Smooth muscle cell (in vitro differentiated cells): ENCODE measurements at regions not wholly inside any gene's neighbourhood (a gene's known extent, or its start where the extent isn't known, plus 50 kb on each side); places are given as distances from the start of the nearest gene placed in this dataset.

Experiments used
- DNase-seq: peaks from one replicate; lab custom pipeline; 2025; ENCODE audit not compliant: unreplicated experiment; lab: John Stamatoyannopoulos, UW
- H2AFZ ChIP-seq: fragments of 200-600 bp; sonication (generic); 2 replicates; pipeline ENCODE4 v1.6.0; 2016; ENCODE audit warnings: antibody characterized with exemption, low read depth, mild to moderate bottlenecking
- H3F3A ChIP-seq: fragments of 200-600 bp; sonication (generic); 2 replicates; pipeline ENCODE4 v1.6.0; 2017; ENCODE audit warnings: antibody characterized with exemption, low read depth
- H3K27ac ChIP-seq: fragments of 200-600 bp; sonication (generic); 2 replicates; pipeline ENCODE4 v1.5.1; 2016; ENCODE audit warnings: low read depth, mild to moderate bottlenecking
- H3K27me3 ChIP-seq: fragments of 200-600 bp; sonication (generic); 2 replicates; pipeline ENCODE4 v1.6.1; 2016; ENCODE audit warnings: low read depth, mild to moderate bottlenecking
- H3K36me3 ChIP-seq: fragments of 200-600 bp; sonication (generic); 2 replicates; pipeline ENCODE4 v1.5.1; 2016; ENCODE audit warnings: low read depth
- H3K4me1 ChIP-seq: fragments of 200-600 bp; sonication (generic); 2 replicates; pipeline ENCODE4 v1.5.1; 2016; ENCODE audit warnings: low read depth
- H3K4me2 ChIP-seq: fragments of 200-600 bp; sonication (generic); 2 replicates; pipeline ENCODE4 v1.6.0; 2016; ENCODE audit warnings: mild to moderate bottlenecking
- H3K4me3 ChIP-seq: fragments of 200-600 bp; sonication (generic); 2 replicates; pipeline ENCODE4 v1.5.1; 2016; ENCODE audit warnings: mild to moderate bottlenecking
- H3K79me2 ChIP-seq: fragments of 200-600 bp; sonication (generic); 2 replicates; pipeline ENCODE4 v1.6.0; 2016; ENCODE audit warnings: low read depth, mild to moderate bottlenecking
- H3K9ac ChIP-seq: fragments of 200-600 bp; sonication (generic); 2 replicates; pipeline ENCODE4 v1.6.0; 2016; ENCODE audit warnings: low read depth
- H3K9me3 ChIP-seq: fragments of 200-600 bp; sonication (generic); replicated peaks from 2 replicates; pipeline ENCODE4 v1.5.1; 2016; ENCODE audit warnings: low read depth
- H4K20me1 ChIP-seq: fragments of 200-600 bp; sonication (generic); 2 replicates; pipeline ENCODE4 v1.6.0; 2016; ENCODE audit warnings: low read depth
- CTCF ChIP-seq: fragments of 200-600 bp; sonication (generic); IDR thresholded peaks from 2 replicates; pipeline ENCODE4 v1.5.1; 2017; ENCODE audit warnings: borderline replicate concordance, mild to moderate bottlenecking, antibody characterized with exemption; ENCODE audit not compliant: insufficient read depth, poor library complexity, severe bottlenecking
- WGBS: methylation state at CpG from one replicate; pipeline ENCODE4 v1.1.7; 2016; ENCODE audit warnings: low lambda C conversion rate; 5-methylcytosine and 5-hydroxymethylcytosine counted together

GRCh38 chr2:104599787-104600510 is 254.0 kb upstream of the POU3F3 start:
- H3K36me3 ChIP-seq: no peaks in the 10 kb centered on the region
- H3K4me3 ChIP-seq: no peak overlapping the region
- H3K4me1 ChIP-seq: no peaks in the 10 kb centered on the region
- H3K27me3 ChIP-seq: no peaks in the 10 kb centered on the region
- no peaks in the 10 kb centered on the region for H3K9me3 ChIP-seq
- no peak for TF ChIP-seq CTCF
- H3F3A ChIP-seq: no peaks in the 10 kb centered on the region
- no peak overlapping the region for H3K4me2 ChIP-seq
- H2AFZ ChIP-seq: no peak overlapping the region
- H3K9ac ChIP-seq: no peak overlapping the region
- H4K20me1 ChIP-seq: no peaks in the 10 kb centered on the region
- H3K27ac ChIP-seq: peak overlapping the region; percentile 76
- 45% methylated on average over 2 of the region's 2 CpGs for WGBS
- DNase-seq: no peak
- H3K79me2 ChIP-seq: no peaks in the 10 kb centered on the region

GRCh38 chr2:104606056-104606455 is 247.9 kb upstream of the POU3F3 start:
- H3K79me2 ChIP-seq: no peaks in the 10 kb centered on the region
- no peak overlapping the region for H3K27ac ChIP-seq
- H2AFZ ChIP-seq: no peak overlapping the region
- no peaks in the 10 kb centered on the region for H3K27me3 ChIP-seq
- no peaks in the 10 kb centered on the region for H3K9me3 ChIP-seq
- WGBS: 66% methylated on average over 1 of the region's 1 CpG
- DNase-seq: no peak
- no peak for TF ChIP-seq CTCF
- H3K36me3 ChIP-seq: no peaks in the 10 kb centered on the region
- H3K9ac ChIP-seq: no peak overlapping the region
- H3F3A ChIP-seq: no peaks in the 10 kb centered on the region
- H4K20me1 ChIP-seq: no peaks in the 10 kb centered on the region
- H3K4me2 ChIP-seq: no peak overlapping the region
- H3K4me1 ChIP-seq: no peaks in the 10 kb centered on the region
- H3K4me3 ChIP-seq: no peak overlapping the region

GRCh38 chr2:104616856-104617255 is 237.1 kb upstream of the POU3F3 start:
- 90% methylated on average over 3 of the region's 3 CpGs for WGBS
- H3K36me3 ChIP-seq: no peaks in the 10 kb centered on the region
- H4K20me1 ChIP-seq: no peaks in the 10 kb centered on the region
- no peak overlapping the region for H3K27ac ChIP-seq
- H3K4me2 ChIP-seq: no peak overlapping the region
- TF ChIP-seq CTCF: no peak
- no peaks in the 10 kb centered on the region for H3K27me3 ChIP-seq
- no peaks in the 10 kb centered on the region for H3K79me2 ChIP-seq
- no peaks in the 10 kb centered on the region for H3K9me3 ChIP-seq
- no peak overlapping the region for H3K9ac ChIP-seq
- no peak for DNase-seq
- H2AFZ ChIP-seq: no peak overlapping the region
- no peak overlapping the region for H3K4me3 ChIP-seq
- H3F3A ChIP-seq: no peaks in the 10 kb centered on the region
- peaks cover 6% of the 10 kb centered on the region for H3K4me1 ChIP-seq

GRCh38 chr2:104620801-104621200 is 233.1 kb upstream of the POU3F3 start:
- DNase-seq: no peak
- Histone ChIP-seq H3K9ac (no peak overlapping the region), H3K4me3 (no peak overlapping the region), H3F3A (no peaks in the 10 kb centered on the region), H3K4me1 (no peaks in the 10 kb centered on the region), H3K36me3 (no peaks in the 10 kb centered on the region), H4K20me1 (no peaks in the 10 kb centered on the region), H3K27ac (no peak overlapping the region), H3K4me2 (no peak overlapping the region), H3K9me3 (no peaks in the 10 kb centered on the region), H3K27me3 (no peaks in the 10 kb centered on the region), H3K79me2 (no peaks in the 10 kb centered on the region), H2AFZ (no peak overlapping the region)
- TF ChIP-seq CTCF: no peak
- 90% methylated on average over 7 of the region's 7 CpGs for WGBS
